G401 (cell line): ENCODE measurements at regions not wholly inside any gene's neighbourhood (a gene's known extent, or its start where the extent isn't known, plus 50 kb on each side); places are given as distances from the start of the nearest gene placed in this dataset.
"Not testable (repeated sequence)": the region's sequence is repeated elsewhere in the genome, so short reads cannot be mapped to it uniquely, and the experiment has no call there.

Source experiments
- DNase-seq: peaks from one replicate; pipeline ENCODE4 v3.0.0-alpha.2; 2015; ENCODE audit warnings: low spot score
- in situ Hi-C: cut with HindIII; loops from 2 replicates; pipeline ENCODE4 v1.10.0; 2016; ENCODE audit warnings: low sequenced_read_pairs, mixed read lengths

DNA sequence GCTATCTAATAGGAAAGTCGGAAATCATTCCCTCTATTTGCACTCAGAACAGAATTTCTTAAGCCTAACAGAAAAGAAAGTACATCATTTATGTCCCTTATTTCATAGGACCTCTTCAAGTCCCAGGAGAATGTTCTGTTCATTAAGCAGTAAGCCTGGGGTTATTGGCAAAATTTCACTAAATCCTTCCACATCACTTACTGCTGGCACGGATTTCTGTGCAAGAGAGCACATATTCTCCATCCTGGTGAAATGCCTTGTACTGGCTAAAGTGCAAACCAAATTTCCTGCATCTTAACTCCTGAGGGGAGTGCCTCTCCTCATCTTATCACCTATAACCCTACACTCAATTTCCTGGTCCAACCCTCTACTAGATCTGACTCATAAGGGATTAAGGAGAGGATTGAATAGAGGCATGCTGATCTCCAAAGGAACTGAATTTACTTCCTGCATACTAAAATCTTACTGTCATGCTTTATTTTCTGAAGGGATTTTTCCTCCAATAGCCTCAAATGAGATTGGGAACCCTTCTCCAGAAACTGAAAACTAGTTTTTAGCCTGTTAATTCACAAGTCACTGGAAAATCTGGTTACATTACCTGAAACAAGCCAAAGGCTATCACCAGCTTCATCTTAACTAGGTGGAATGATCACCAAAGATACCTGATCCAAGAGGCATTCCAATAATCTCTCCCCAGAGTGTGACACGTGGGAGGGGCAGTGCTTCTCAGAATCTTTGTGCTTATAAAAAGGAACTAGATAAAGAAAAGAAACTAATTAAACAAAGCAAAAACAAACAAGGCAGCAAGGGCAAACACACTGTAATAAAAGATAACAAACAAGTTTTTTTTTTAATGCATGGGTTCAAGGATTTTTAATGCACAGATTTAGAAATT, 311.1 kb downstream of the NR4A2 start:
- DNase-seq = no peak
- in situ Hi-C loops = no loop called here

DNA sequence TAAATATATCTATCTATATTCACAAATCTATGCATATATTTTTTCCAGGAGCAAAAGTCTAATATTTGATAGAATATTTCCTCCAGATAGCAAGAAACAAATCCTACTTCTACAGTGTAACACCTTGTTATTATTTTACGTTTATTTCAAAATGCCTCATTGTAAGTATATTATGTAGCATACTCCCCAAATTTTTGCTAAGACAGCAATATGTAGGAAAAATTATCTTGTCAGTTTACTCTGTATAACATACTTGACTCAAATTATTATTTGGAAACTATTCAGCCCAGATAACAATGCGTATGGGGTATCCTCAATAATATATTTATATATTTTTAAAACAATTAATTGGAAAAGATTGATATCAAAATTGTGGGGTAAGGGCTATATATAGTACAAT, 313.2 kb downstream of the NR4A2 start:
- in situ Hi-C loops = no loop called here
- DNase-seq = no peak

DNA sequence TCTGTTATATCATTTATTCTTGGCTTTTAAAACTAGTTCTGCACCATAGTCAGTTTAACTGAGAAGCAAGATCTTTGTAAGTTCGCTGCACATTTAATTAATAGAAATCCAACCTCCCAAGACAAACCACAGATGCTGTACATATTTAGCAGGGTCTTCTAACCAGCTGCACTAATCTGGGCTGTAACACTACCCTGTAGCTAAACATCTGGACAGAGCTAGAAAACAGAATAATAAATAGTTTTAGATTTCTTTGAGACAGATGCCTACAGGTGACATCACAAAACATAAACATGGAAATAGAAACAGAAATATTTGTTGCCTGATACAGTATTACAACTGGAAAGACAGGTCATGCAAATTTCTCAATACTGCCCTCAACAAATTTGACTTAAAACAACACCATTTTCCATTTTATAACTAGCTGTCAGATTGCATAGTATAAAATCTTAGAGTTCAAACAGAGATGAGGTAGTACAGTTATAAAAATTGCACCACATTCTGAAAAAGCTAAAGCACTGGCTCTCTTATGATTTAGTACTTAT, 315.1 kb downstream of the NR4A2 start:
- in situ Hi-C loops = no loop called here

DNA sequence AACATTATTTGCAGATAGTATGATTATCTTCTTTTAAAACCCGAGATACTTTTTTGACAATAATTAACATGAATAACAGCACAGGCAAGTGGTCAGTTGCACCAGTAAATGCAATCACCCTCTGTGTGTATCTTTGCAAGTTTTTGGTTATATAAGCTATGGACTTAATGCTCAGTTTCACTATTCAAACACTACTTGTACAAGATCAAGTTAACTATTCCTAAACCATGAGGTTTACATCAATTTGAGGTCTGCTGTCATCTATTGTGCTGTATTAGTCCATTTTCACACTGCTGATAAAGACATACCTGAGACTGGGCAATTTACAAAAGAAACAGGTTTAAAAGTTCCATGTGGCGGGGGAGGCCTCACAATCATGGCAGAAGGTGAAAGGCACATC, 323.2 kb downstream of the NR4A2 start:
- DNase-seq = no peak
- in situ Hi-C loops = no loop called here

More for the DNA sequence above, 315.1 kb downstream of the NR4A2 start:
- DNase-seq = no peak

DNA sequence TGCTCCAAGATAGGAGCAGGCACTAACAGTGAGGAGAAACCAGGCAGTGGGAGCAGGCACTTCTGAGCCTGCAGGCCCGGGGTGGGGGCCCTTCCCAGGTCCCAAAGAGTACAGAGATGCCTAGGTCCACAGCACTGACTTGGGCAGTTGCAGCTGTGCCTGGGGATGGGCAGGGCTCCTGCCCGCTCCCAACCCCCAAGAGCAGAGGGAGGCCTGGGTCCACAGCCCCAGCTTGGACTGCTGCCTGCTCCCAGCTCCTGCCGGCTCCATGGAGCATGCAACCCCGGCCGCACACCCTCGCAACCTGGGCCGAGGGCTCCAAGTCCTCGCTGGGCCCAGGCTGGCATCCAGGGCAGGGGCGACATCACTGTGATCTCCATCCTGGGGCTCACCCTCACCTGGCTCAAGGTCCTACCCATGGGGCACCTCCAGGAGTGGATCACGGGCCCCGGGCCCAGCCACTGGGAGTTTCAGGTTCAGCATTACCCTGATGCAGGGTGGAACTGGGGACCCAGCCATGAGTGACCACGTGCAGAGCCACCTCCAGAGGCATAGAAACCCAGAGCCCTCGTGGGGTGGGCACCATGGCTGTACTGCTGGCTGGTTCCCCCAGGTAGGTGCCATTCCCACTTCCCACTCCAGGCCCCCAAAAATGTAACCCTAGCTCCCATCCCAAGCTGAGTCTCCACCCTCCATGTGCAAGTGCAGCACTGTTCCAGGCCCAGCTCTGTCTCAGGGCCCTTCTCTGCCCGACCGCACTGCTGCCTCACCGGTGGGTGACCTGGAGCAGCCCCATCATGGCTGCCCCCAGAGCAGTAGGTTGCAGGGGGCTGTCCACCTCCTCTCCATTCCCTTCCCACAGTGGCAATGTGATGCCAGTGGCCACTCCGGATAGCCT, 325.6 kb downstream of the NR4A2 start:
- no peak for DNase-seq
- in situ Hi-C loops = no loop called here

DNA sequence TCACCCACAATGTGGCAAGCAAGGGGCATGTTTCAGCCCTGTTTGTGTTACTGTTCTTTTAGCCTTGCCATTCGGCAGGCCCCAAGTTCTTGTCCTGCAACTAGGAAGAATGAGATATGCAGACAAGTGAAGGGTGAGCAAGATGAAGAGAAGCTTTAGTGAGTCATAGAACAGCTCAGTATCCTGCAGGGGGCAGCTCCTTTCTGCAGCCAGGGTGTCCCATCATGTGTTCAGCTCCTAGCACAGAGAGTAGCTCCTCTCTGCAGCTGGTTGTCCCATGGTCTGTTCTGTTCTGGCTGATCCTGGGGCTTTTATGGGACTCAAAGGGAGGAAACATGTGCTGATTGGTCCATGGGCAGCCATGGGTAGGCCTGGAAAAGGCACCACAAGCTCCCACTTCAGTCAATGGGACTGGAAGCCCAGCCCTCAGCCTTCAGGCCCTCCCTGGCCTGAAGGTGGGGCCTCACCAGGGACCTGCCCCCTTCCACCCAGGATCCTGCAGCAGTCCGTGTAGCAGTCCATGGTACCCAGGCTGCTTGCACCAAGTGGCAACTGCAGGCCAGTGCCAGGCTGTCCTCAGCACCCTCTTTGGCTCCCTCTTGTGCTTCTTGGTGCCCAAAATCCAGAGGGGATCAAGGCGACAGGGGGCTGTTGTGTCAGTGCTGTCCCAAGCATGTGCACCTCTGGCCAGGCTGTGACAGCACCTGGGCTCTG, 326.4 kb downstream of the NR4A2 start:
- no peak for DNase-seq
- in situ Hi-C loops = no loop called here

DNA sequence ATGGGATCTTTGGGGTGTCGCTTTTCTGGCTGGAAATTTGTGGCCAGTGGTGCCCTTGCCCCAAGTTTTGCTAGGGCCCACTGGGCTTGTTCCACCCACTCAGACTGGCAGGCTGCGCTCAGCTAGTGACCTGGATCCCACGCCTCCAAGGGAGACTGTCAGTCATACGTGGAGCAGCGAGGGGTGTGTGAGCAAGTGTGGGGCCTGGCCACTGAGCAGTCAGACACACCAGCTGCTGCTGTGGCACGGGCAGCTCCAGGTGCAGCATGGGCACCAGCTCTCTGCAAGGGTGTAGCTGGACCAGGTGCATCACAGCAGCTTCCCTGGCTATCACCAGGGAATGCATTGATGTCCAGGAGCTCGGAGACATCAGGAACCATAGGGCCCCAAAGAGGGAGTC, 327.0 kb downstream of the NR4A2 start:
- in situ Hi-C loops = no loop called here
- no peak for DNase-seq

DNA sequence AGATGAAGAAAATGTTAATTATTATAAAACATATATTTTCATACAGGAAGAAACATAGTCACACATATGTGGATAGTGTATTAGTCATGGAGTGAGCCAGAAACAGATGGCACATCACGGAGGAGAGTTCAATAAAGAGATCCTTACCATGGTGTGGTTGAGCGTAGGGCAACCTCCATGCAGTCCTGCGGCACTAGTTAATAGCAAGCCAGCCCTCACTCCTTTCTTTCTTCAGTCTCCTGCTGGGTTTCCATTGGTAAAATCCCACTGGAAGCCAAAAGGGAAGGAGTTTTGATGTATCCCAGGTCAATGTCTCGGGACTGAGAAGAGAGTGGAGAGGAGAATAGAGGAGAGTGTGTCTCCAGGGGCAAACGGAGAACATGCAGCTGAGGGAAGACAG, 328.1 kb downstream of the NR4A2 start:
- DNase-seq = no peak
- in situ Hi-C loops = no loop called here

DNA sequence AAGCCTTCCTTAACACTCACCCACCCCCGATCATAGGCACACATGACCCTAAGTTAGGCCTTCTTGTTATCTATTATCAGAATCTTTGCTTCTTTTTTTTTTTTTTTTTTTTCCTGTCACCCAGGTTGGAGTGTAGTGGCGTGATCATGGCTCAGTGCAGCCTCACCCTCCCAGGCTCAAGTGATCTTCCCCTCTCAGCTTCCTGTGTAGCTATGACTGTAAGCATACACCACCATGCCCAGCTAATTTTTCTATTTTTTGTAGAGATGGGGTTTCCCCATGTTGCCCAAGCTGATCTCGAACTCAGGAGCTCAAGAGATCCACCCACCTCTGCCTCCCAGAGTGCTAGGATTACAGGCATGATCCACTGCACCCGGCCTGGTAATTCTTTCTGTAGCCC, 328.7 kb downstream of the NR4A2 start:
- in situ Hi-C loops = no loop called here
- no peak for DNase-seq

DNA sequence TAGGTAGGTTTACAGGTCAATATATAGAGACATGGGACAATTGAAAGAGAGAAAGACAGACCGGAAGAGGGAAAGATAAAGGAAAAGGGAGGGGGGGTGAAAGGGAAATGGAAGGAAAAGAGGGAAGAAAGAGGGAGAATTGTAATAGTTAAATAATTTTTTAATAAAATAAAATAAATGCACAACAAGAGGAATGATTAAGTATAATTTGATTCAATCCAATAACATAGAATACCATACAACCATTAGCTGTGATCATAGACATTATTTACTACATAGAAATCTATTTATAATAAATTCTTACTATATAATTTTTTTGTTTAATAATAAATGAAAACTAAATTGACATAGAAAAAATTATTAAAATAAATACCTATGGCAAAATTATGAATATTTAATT, 330.7 kb downstream of the NR4A2 start:
- in situ Hi-C loops = no loop called here
- DNase-seq = no peak

DNA sequence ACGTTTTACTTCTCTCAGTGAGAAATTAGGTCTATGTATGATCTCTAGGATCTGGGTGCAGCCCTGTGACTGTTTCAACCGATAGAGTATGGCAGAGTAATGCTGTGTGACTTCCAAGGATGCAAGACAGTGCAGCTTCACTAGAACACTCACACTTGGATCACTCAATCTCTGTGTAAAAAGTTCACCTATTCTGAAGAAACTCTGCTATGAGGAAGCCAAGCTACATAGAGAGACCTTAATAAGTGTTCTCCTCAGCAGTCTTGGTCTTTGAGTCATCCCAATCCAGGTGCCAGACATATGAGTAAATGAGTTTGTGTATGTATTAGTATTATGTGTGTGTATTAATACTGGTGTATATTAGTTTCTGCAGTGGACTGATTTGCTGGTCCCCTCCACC, 335.0 kb downstream of the NR4A2 start:
- DNase-seq = no peak
- in situ Hi-C loops = no loop called here

DNA sequence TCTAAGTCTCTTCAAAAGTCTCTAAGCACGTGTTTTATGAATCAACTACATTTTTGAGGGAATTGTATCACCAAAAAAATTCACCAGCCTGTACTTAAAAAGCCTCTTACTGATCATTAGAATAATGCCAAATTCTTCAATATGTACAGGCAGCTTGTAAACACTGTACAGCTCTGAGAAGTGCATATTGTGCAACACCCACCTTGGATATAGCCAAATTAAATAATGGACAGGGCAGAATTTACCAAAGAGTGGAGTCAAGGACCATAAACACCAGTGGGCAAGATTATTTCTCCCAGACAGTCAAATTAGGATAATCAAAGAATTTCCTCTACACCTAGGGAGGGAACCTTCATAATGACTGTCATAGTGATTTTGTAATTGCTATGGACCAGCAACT, 338.2 kb downstream of the NR4A2 start:
- in situ Hi-C loops = no loop called here
- no peak for DNase-seq

DNA sequence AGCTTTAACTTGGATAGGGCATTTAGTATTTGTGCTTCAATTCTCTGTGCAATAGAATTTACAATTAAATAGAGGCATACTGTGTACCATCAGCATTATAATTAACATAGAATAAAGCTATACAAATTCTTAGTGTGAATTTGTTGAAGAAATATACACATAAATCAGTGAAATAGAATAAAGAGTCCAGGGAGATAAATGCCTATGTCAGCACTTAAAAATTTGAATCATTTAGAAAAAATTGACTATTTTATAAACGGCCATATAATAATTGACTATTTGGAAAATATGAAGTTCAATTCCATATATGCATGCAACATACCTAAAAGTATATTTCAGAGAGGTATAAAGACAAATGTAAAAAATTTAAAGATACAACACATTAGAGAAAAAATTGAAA, 348.7 kb downstream of the NR4A2 start:
- in situ Hi-C loops = no loop called here
- no peak for DNase-seq

DNA sequence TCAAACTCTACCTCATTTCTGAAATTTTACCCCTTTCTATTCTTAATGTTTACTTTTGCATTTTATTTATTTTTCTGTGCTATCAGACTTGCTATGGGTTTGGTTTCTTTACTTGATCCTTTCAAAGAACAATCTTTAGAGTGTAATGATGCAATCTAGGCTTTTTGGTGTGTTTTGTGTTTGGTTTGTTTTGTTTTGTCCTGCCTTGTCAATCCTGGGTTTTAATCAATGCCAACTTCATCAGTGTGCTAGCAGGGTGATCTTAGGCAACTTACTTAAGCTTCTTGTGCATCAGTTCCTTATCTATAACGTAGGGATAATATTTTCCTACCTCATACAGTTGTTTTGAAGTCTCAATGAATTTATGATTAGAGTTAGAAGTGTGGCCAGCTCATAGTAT, 350.4 kb downstream of the NR4A2 start:
- in situ Hi-C loops = no loop called here
- DNase-seq = no peak

DNA sequence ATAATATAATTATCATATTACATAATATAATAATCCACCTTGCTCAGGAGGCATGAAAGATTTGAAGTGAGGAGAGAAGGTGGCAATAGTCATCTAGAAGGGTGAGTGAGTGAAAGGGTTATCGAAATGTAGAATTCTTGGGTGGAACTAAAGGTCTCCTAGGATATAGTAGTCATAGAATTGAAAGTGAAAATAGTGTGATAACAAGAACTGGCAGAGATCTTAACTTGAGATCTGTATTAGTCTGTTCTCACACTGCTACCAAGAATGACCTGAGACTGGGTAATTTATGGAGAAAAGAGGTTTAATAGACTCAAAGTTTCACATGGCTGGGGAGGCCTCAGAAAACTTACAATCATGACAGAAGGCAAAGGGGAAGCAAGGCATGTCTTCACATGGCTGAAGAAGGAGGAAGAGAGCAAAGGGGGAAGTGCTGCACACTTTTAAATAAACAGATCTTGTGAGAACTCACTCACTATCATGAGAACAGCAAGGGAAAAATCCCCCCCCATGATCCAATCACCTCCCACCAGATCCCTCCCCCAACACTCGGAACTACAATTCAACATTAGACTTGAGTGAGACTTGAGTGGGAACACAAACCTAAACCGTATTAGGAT, 351.5 kb downstream of the NR4A2 start:
- no peak for DNase-seq
- in situ Hi-C loops = no loop called here

DNA sequence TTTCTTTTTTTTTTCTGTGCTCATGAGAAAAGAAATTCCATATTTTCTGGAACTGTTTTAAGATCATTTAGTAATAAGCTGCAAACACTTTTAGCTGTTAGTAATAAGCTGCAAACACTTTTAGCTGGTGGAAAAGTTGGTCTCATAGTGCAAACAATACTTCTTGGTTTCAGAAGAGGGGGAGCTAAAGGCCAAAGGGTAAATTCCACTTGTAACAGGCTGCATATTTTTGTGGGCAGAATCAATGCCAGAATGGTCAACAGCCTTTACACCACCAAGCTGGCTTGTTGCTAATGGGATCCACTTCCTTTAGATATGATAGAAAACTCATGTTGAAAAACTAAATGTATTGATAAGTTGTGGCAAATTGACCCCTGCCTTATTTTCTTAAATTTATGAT, 356.8 kb downstream of the NR4A2 start:
- in situ Hi-C loops = no loop called here
- no peak for DNase-seq

DNA sequence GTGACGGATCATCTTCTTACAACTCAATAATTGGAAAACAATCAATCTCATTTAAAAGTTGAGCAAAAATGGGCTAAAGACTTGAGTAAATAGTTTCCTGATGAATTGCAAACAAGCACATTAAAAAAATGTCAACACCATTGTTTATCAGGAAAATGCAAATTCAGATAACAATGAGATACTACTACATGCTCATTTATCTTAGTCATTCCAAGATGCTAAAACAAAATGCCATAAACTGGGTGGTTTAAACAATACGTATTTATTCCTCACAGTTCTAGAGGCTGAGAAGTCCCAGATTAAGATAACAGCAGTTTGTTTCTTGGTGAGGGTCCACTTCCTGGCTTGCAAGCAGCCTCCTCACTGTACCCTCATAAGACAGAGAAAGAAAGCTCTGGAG, 359.6 kb downstream of the NR4A2 start:
- no peak for DNase-seq
- in situ Hi-C loops = no loop called here

DNA sequence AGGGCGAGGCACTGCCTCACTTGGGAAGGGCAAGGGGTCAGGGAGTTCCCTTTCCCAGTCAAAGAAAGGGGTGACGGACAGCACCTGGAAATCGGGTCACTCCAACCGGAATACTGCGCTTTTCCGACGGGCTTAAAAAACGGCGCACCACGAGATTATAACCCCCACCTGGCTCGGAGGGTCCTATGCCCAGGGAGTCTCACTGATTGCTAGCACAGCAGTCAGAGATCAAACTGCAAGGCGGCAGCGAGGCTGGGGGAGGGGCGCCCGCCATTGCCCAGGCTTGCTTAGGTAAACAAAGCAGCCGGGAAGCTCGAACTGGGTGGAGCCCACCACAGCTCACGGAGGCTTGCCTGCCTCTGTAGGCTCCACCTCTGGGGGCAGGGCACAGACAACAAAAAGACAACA, 366.5 kb downstream of the NR4A2 start:
- in situ Hi-C loops, DNase-seq: not testable (repeated sequence)

DNA sequence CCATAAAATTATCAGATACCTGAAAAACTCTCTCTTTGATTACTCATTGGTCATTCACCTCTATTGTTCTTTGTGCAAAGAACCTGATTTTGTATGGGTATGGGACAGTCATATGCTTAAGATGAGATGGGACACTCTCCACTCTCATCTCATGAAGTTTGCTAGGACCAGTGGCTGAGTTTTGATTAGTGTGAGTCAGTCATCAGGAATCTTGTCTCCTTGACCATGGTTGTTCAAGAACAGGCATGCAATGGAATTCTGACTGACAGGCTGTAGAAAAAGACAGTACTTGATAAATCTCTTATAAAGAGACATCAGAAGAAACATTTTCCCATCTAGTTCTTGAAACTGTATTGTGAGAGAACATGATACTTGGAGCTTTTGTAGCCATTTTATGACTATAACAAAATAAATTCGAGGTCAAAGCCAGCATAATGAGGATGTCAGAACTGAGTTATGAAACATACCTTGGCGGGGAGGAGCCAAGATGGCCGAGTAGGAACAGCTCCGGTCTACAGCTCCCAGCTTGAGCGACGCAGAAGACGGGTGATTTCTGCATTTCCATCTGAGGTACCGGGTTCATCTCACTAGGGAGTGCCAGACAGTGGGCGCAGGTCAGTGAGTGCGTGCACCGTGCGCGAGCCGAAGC, 367.0 kb downstream of the NR4A2 start:
- DNase-seq = no peak
- in situ Hi-C loops = no loop called here
